GM23248 (cell line): ENCODE measurements at regions not wholly inside any gene's neighbourhood (a gene's known extent, or its start where the extent isn't known, plus 50 kb on each side); places are given as distances from the start of the nearest gene placed in this dataset.

ENCODE experiments used
- EZH2 ChIP-seq: fragments of 200-600 bp; sonication (generic); IDR thresholded peaks from 2 replicates; pipeline ENCODE4 v1.6.1; 2018; ENCODE audit warnings: antibody characterized with exemption, mild to moderate bottlenecking; ENCODE audit not compliant: insufficient read depth, poor library complexity, severe bottlenecking
- EZH2phosphoT487 ChIP-seq: fragments of 200-600 bp; sonication (generic); IDR thresholded peaks from 2 replicates; pipeline ENCODE4 v1.6.1; 2018; ENCODE audit warnings: antibody characterized with exemption, moderate library complexity, mild to moderate bottlenecking, low read depth; ENCODE audit not compliant: insufficient read depth

DNA sequence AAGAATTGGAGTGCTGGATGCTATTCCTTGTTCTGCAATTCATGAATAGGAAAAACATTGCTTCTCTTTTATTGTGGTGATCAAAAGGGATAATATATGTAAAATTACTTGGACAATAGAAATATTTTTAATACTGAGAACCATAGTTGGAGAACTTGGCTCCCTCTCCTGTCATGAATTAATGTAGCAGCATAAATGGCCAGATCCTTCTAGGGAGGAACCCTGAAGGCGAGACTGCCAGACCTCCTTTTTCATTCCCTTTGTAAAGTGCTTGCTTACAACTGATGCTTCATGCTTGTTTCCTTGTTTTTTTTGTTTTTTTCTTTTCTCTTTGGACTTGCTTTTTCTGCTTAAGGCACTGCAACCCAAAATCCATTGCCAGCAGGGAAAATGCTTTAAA, 233.6 kb downstream of the SH2D4B start:
- TF ChIP-seq EZH2: no peak
- no peak for TF ChIP-seq EZH2phosphoT487
